IPS-20b (cell line): ENCODE measurements at regions not wholly inside any gene's neighbourhood (a gene's known extent, or its start where the extent isn't known, plus 50 kb on each side); places are given as distances from the start of the nearest gene placed in this dataset.
"Not testable (repeated sequence)": the region's sequence is repeated elsewhere in the genome, so short reads cannot be mapped to it uniquely, and the experiment has no call there.

Experiments
- H3K27ac ChIP-seq: one replicate; pipeline ENCODE4 v1.5.1; 2013; ENCODE audit warnings: low read length
- H3K27me3 ChIP-seq: 2 replicates; pipeline ENCODE4 v1.6.1; 2013; ENCODE audit warnings: mild to moderate bottlenecking, low read length, inconsistent platforms; ENCODE audit not compliant: insufficient read depth
- H3K36me3 ChIP-seq: 2 replicates; pipeline ENCODE4 v1.6.1; 2013; ENCODE audit warnings: low read depth, mild to moderate bottlenecking, inconsistent platforms, low read length, moderate library complexity; ENCODE audit not compliant: insufficient read depth
- H3K4me1 ChIP-seq: 2 replicates; pipeline ENCODE4 v1.6.1; 2013; ENCODE audit warnings: mild to moderate bottlenecking, control low read depth, inconsistent platforms, low read length, moderate library complexity; ENCODE audit not compliant: insufficient read depth
- H3K4me3 ChIP-seq: 2 replicates; pipeline ENCODE4 v1.5.1; 2013; ENCODE audit warnings: mild to moderate bottlenecking, low read length, inconsistent platforms
- H3K9ac ChIP-seq: 2 replicates; pipeline ENCODE4 v1.6.1; 2013; ENCODE audit warnings: low read depth, mild to moderate bottlenecking, inconsistent platforms, low read length, moderate library complexity
- H3K9me3 ChIP-seq: 2 replicates; pipeline ENCODE4 v1.6.1; 2013; ENCODE audit warnings: mild to moderate bottlenecking, low read depth, low read length, inconsistent platforms; ENCODE audit not compliant: insufficient read depth

DNA sequence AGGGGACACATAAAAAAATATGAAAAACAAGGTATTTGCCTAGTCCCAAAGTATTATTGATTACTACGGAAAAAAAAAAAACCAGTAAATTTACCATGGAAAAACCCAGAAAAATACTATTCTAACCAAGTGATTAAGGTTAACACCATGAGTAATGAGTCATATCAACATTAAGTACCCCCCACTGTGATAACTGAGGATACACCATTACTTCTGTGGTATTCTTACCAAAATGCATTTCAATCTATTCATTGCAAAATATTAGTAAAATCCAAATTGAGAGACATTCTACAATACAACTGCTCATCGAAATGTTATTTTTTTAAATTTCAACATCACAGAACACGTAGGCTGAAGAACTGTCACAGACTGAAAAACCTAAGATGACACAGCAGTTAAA is 669.8 kb downstream of the ZEB2 start:
- H3K4me3 ChIP-seq: no peak overlapping the region
- no peaks in the 10 kb centered on the region for H3K36me3 ChIP-seq
- H3K27me3 ChIP-seq: no peaks in the 10 kb centered on the region
- H3K4me1 ChIP-seq: no peaks in the 10 kb centered on the region; the same call in 1 of the 2 replicates
- H3K9me3 ChIP-seq: no peaks in the 10 kb centered on the region
- H3K27ac ChIP-seq: no peak overlapping the region
- no peak overlapping the region for H3K9ac ChIP-seq

DNA sequence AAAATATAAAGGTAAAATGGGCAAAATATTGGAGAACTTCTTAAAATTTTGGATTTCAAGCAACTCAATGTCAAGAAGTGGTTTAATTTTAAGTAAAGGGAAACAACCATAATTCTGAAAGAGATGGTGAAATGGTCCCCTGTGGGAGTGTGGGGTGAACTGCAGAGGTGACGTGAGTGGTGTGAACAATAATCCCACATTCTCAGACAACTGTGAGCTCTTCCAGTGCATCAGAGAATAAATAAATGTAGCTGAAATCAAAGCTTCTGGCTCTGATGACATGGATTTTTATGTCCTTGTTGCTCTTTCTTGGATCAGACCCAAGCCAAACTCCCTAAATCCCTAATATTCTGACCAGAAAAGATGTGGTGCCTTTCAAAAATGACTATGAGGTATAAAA is 672.7 kb downstream of the ZEB2 start:
- H3K4me3 ChIP-seq: no peak overlapping the region
- H3K36me3 ChIP-seq: no peaks in the 10 kb centered on the region
- no peaks in the 10 kb centered on the region for H3K9me3 ChIP-seq
- no peak overlapping the region for H3K9ac ChIP-seq
- no peaks in the 10 kb centered on the region for H3K4me1 ChIP-seq
- no peaks in the 10 kb centered on the region for H3K27me3 ChIP-seq
- no peak overlapping the region for H3K27ac ChIP-seq

DNA sequence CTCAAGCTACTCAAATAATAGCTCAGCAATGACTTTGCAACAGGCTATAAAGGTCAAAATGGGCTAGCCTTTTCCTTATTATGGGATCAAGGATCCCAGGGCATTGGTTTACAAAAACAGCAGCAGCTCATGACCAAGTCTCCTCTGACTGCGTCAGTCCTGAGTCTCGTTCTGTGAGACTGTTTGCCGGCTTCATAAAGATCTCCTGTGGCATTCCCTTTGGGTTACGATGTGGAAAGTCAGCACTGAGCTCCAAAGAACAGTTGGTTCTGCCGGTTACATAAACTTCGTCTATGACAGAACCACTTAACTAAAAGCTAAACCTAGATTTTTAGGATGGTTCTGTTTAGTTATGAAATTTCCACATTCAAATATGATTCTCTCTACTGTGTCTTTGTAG is 674.9 kb downstream of the ZEB2 start:
- Histone ChIP-seq H3K27ac (no peak overlapping the region), H3K9ac (no peak overlapping the region), H3K4me1 (no peaks in the 10 kb centered on the region), H3K4me3 (no peak overlapping the region), H3K9me3 (no peaks in the 10 kb centered on the region), H3K27me3 (no peaks in the 10 kb centered on the region), H3K36me3 (no peaks in the 10 kb centered on the region)

DNA sequence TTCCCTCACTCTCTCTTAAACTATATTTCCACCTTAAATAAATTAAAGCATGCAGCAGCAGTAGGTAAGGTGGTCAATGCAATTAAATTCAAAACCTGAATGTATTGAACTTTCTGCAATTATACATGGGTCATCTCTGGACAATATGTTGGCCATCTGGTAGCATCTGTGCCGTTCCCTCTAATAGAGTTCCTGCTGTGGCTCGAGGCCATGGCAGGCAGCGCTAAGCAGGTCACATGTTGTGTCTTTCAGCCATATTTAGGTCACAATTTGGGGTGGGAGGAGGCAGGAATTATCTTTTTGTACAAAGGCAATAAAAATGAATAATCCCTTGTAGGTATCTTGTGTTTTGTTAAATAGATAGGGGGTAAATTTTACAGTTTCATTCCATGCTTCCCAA is 676.2 kb downstream of the ZEB2 start:
- no peaks in the 10 kb centered on the region for H3K36me3 ChIP-seq

DNA sequence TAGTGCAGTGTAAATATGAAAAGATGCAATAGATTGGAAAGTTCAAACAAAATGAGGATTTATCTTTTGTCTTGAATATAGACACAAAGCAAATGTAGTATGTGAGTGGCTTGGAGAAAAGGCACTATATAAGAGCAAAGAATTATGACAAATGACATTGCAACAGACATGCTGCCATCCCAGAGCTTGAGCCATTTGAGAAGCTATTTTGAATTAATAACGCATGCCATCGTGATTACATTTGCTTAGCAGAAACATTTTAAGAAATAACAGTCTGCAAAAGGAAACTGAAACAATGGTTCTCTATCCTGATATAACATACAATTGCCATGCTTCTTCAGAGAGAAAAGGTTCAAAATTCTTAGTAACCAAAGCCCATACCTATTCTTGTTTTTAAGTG is 677.1 kb downstream of the ZEB2 start:
- no peak overlapping the region for H3K4me3 ChIP-seq
- H3K4me1 ChIP-seq: no peaks in the 10 kb centered on the region
- H3K27ac ChIP-seq: no peak overlapping the region
- H3K36me3 ChIP-seq: no peaks in the 10 kb centered on the region
- H3K9me3 ChIP-seq: no peaks in the 10 kb centered on the region
- H3K27me3 ChIP-seq: no peaks in the 10 kb centered on the region
- H3K9ac ChIP-seq: no peak overlapping the region

More for the DNA sequence above, 676.2 kb downstream of the ZEB2 start:
- H3K27me3 ChIP-seq: no peaks in the 10 kb centered on the region
- no peak overlapping the region for H3K9ac ChIP-seq
- no peak overlapping the region for H3K4me3 ChIP-seq
- no peaks in the 10 kb centered on the region for H3K9me3 ChIP-seq
- H3K27ac ChIP-seq: no peak overlapping the region
- no peaks in the 10 kb centered on the region for H3K4me1 ChIP-seq

DNA sequence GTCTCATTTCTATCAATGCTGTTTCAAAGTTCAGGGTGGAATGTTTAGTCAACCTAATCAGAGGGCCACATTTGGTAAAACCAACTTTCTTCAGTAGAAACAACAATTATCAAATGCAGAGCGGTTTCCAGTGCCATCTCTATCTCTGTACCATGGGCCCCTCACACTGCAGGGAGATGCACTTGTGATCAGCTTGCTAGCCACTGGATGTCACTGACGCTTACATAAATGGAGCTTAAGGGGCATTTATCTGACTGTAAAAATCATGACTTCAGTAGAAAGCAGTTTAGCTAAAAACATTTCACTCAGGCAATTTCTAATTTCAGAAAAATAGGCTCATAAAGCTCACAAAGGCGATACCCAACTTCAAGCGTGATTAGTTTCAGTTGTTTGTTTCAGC is 678.0 kb downstream of the ZEB2 start:
- Histone ChIP-seq H3K4me3 (no peak overlapping the region), H3K4me1 (no peaks in the 10 kb centered on the region), H3K27ac (no peak overlapping the region), H3K36me3 (no peaks in the 10 kb centered on the region), H3K9ac (no peak overlapping the region), H3K9me3 (no peaks in the 10 kb centered on the region), H3K27me3 (no peaks in the 10 kb centered on the region)

DNA sequence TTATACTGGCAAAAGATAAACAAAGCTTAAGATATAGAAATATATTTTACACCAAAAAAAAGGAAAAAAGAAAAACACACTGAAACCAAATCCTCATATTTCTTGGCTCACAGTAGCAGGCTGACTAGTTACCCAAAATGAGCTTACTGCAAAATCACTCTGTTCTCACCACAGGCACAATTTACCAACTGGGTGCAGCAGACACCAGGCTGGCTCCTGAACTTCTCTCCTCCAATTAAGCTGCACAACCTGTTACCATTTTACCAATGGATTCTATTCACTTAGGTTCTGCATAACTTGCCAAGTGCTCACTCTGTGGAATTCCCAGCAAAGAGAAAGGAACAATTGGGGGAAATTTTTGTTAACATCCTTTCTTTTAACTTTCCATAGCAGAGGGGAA is 679.3 kb downstream of the ZEB2 start:
- H3K27me3 ChIP-seq: no peaks in the 10 kb centered on the region
- H3K36me3 ChIP-seq: no peaks in the 10 kb centered on the region
- H3K9ac ChIP-seq: no peak overlapping the region
- no peaks in the 10 kb centered on the region for H3K9me3 ChIP-seq
- H3K4me1 ChIP-seq: no peaks in the 10 kb centered on the region
- no peak overlapping the region for H3K4me3 ChIP-seq
- H3K27ac ChIP-seq: no peak overlapping the region

DNA sequence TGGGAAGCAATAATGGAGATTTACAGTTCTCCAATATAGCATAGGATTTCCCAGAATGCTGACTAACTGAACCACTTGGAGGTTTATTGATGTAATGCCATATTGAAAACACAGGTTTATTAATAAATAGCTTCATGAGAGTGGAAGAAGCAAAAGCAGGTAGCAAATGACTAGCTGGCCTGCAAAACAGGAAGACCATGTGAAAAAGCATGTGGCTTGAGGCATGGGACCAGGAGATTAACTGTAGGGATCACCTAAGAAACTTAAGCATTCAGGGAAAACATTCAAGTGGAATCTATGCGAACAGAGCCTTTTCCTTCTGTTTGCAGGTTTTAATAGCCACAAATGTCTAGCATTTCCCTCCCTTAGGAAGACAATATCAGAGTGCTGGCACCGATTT is 679.7 kb downstream of the ZEB2 start:
- no peak overlapping the region for H3K27ac ChIP-seq
- no peaks in the 10 kb centered on the region for H3K36me3 ChIP-seq
- H3K27me3 ChIP-seq: no peaks in the 10 kb centered on the region
- no peak overlapping the region for H3K4me3 ChIP-seq
- no peak overlapping the region for H3K9ac ChIP-seq
- H3K9me3 ChIP-seq: no peaks in the 10 kb centered on the region
- H3K4me1 ChIP-seq: no peaks in the 10 kb centered on the region

DNA sequence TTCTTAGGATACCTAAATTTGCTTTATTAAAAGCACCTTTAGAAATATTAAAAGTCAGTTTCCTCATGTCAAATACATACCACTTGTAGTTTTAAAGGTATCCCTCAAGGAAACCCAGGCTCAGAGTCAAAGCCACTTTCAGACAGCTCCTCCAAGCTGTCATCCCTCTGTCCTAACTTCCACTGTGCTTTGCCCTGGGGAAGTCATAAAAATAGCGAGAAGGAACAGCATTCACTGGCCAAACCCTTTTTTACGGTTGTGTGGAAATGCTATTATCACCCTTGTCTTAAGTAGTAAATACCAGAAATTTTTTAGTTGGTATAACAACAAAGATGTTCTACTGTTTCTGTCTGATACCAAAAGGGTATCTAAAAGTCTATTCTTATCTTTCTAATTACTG is 680.5 kb downstream of the ZEB2 start:
- H3K27ac ChIP-seq: no peak overlapping the region
- H3K9ac ChIP-seq: no peak overlapping the region
- no peaks in the 10 kb centered on the region for H3K9me3 ChIP-seq
- no peak overlapping the region for H3K4me3 ChIP-seq
- no peaks in the 10 kb centered on the region for H3K27me3 ChIP-seq
- no peaks in the 10 kb centered on the region for H3K36me3 ChIP-seq
- H3K4me1 ChIP-seq: no peaks in the 10 kb centered on the region

DNA sequence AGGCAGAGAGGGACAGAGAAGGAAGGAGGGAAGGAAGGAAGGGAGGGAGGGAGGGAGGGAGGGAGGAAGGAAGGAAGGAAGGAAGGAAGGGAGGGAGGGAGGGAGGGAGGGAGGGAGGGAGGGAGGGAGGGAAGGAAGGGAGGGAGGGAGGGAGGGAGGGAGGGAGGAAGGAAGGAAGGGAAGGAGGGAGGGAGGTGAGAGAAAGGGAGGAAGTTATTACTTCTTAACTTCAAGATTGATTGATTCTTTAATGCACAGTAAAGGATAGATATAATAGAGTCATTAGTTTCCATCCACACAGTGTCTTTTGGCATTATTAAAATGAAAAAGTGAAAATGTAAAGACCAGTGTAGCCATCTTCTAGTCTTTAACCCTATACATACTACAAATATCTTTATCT is 682.9 kb downstream of the ZEB2 start:
- not testable (repeated sequence) for H3K9ac ChIP-seq, H3K27ac ChIP-seq, H3K4me3 ChIP-seq, H3K9me3 ChIP-seq, H3K36me3 ChIP-seq, H3K27me3 ChIP-seq
- H3K4me1 ChIP-seq: peaks cover 15% of the 10 kb centered on the region; the same call in 1 of the 2 replicates

DNA sequence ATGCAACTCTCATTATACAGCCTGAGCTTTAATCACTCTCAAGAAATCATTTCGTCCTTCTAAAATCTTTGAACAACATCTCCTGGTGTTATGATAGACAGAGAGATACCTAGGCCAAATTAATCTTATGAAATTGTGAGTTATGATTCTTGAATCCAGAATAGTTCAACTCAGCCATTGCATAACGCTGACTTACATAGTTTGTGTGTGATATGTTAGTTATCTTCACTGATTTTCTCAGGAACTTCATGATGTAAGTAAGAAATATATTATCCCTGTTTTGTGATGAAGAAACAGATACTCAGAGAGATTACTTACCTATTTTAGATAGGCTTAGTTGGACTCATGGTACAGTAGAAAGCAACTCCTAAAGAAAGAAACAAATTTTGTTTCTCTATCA is 684.4 kb downstream of the ZEB2 start:
- Histone ChIP-seq H3K27ac (no peak overlapping the region), H3K4me1 (peaks cover 15% of the 10 kb centered on the region; the same call in 1 of the 2 replicates), H3K27me3 (no peaks in the 10 kb centered on the region), H3K4me3 (no peak overlapping the region), H3K9ac (no peak overlapping the region), H3K9me3 (no peaks in the 10 kb centered on the region), H3K36me3 (no peaks in the 10 kb centered on the region)

DNA sequence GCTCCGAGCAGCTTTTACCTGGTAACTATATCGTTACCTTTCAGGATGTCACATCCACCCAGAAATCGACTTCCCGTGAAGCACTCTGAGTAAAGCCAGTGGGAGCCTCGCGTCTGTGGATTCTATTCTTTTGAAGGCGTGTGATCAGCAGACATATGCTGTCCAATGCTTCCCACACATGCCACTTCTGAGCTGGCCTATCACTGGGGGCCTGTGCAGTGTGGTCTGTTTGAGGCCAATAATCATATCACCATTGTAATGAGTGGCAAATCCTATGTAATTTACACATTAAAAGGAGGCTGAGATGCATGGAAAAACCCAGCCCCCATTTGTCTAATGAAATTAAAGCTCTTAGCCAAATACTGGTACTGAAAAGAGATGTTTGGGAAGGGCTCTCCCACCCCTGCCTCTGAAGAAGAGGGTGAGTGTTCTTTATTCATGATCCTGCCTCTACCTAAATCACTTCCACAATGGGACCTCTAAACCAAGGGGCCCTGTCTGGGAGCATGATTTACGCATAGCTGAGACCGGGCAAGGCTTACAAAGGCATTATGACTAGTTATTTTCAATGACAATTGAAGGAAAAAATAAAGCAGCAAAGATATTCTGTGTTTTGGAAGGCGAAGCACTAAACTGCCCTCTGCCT is 686.8 kb downstream of the ZEB2 start:
- peaks cover 15% of the 10 kb centered on the region; the same call in 1 of the 2 replicates for H3K4me1 ChIP-seq
- H3K4me3 ChIP-seq: no peak overlapping the region
- no peaks in the 10 kb centered on the region for H3K27me3 ChIP-seq
- no peak overlapping the region for H3K27ac ChIP-seq
- H3K9me3 ChIP-seq: no peaks in the 10 kb centered on the region
- H3K36me3 ChIP-seq: no peaks in the 10 kb centered on the region
- no peak overlapping the region for H3K9ac ChIP-seq
